Adrenal gland (tissue), 9 donors: ENCODE measurements at regions not wholly inside any gene's neighbourhood (a gene's known extent, or its start where the extent isn't known, plus 50 kb on each side); places are given as distances from the start of the nearest gene placed in this dataset.

Experiments used
- DNase-seq, 7 donors: peaks; one replicate each; pipeline ENCODE4 v3.0.0-alpha.2; 2019 to 2020
- H3K27ac ChIP-seq, 5 donors: fragments of 200-600 bp; sonication (generic) in 4 of 5; 1 replicate in 3 of 5; 2 replicates in 2 of 5; pipeline versions ENCODE4 v1.5.1 to v1.8.0; 2016 to 2020; ENCODE audit warnings: mild to moderate bottlenecking in 1 of 5
- H3K27me3 ChIP-seq: fragments of 200-600 bp; 2 replicates; pipeline ENCODE4 v1.8.0; 2021
- H3K36me3 ChIP-seq, 2 donors: fragments of 200-600 bp; replicated peaks in 1 of 2; 1 replicate in 1 of 2; 2 replicates in 1 of 2; pipeline versions ENCODE4 v1.5.1 to v1.8.0; 2018 to 2022
- H3K4me1 ChIP-seq, 2 donors: fragments of 200-600 bp; replicated peaks in 1 of 2; 1 replicate in 1 of 2; 2 replicates in 1 of 2; pipeline versions ENCODE4 v1.5.1 to v1.8.0; 2018 to 2021
- H3K4me3 ChIP-seq, 4 donors: fragments of 200-600 bp; sonication (generic) in 3 of 4; one replicate each; pipeline ENCODE4 v1.5.1; 2016 to 2018
- H3K9me3 ChIP-seq, 3 donors: fragments of 200-600 bp; sonication (generic) in 1 of 3; replicated peaks in 1 of 3; 1 replicate in 2 of 3; 2 replicates in 1 of 3; pipeline versions ENCODE4 v1.5.1 to v1.8.0; 2016 to 2021
- CTCF ChIP-seq, 6 experiments: fragments of 450-650 bp in 4 of 6; fragments of 200-600 bp in 2 of 6; sonication (generic) in 1 of 6; IDR thresholded peaks; 1 replicate in 5 of 6; 2 replicates in 1 of 6; pipeline versions ENCODE4 v1.5.1 to v1.8.0; 2016 to 2021; ENCODE audit warnings: antibody characterized with exemption in 6 of 6, mild to moderate bottlenecking in 2 of 6, moderate library complexity in 1 of 6
- POLR2A ChIP-seq, 2 donors: fragments of 450-650 bp; IDR thresholded peaks; one replicate each; pipeline ENCODE4 v1.6.1; 2017; ENCODE audit warnings: antibody characterized with exemption in 2 of 2, mild to moderate bottlenecking in 2 of 2, moderate library complexity in 1 of 2
- WGBS, 4 donors: extraction: QIAGEN DNeasy Blood & Tissue Kit in 2 of 4; methylation state at CpG; one replicate each; pipeline versions ENCODE4 v1.1.5 to v1.1.7; 2013 to 2017; 5-methylcytosine and 5-hydroxymethylcytosine counted together
- intact Hi-C, 2 donors: fragments of 100-400 bp; cut with DNase I; formaldehyde crosslinking; loops; one replicate each; pipeline versions ENCODE4 v1.14.1 to v1.15.0; 2022 to 2023
- donor health status: healthy with polysubstance abuse.
- donor health status: Bipolar disorder and iron deficiency.
- donor health status: DM: yes; HTN: yes; CAD: no.
- donor health status: DM: no; HTN: no; CAD: no.
- donor health status: DM: no; HTN: no; CAD: no.

- 59 to 78% (median 73%) methylated on average over 2 of the region's 2 CpGs for WGBS, 4 donors
Measured at GRCh38 chr2:58921676-58922075, 680.6 kb upstream of the FANCL start.

GRCh38 chr2:58920001-58920400 is 678.9 kb upstream of the FANCL start:
- Histone ChIP-seq H3K27ac (no peak overlapping the region), H3K4me1 (no peaks in the 10 kb centered on the region), H3K9me3 (no peaks in the 10 kb centered on the region), H3K27me3 (no peaks in the 10 kb centered on the region), H3K4me3 (no peak overlapping the region), H3K36me3 (no peaks in the 10 kb centered on the region)
- DNase-seq, result no peak
- TF ChIP-seq POLR2A (IDR thresholded peaks at IDR 0.05) (no peak), CTCF (IDR thresholded peaks at IDR 0.05) (no peak)
- WGBS, 4 donors, result 93 to 100% (median 95%) methylated on average over 2 of the region's 2 CpGs
- intact Hi-C loops, result no loop called here

More at GRCh38 chr2:58921676-58922075, 680.6 kb upstream of the FANCL start:
- no peak overlapping the region for H3K27ac ChIP-seq
- H3K36me3 ChIP-seq, result no peaks in the 10 kb centered on the region
- no peaks in the 10 kb centered on the region for H3K4me1 ChIP-seq
- no peak overlapping the region for H3K4me3 ChIP-seq
- intact Hi-C loops, result no loop called here
- no peaks in the 10 kb centered on the region for H3K9me3 ChIP-seq
- H3K27me3 ChIP-seq, result no peaks in the 10 kb centered on the region
- DNase-seq, result no peak
- TF ChIP-seq POLR2A (IDR thresholded peaks at IDR 0.05), result no peak
- TF ChIP-seq CTCF (IDR thresholded peaks at IDR 0.05), result no peak

- WGBS, 4 donors, result 61 to 88% (median 72%) methylated on average over 4 of the region's 4 CpGs
Measured at GRCh38 chr2:58919316-58919715, 678.2 kb upstream of the FANCL start.

GRCh38 chr2:58918141-58918540 is 677.0 kb upstream of the FANCL start:
- no peaks in the 10 kb centered on the region for H3K36me3 ChIP-seq
- intact Hi-C loops, result no loop called here
- H3K4me3 ChIP-seq, result no peak overlapping the region
- no peaks in the 10 kb centered on the region for H3K4me1 ChIP-seq
- H3K27me3 ChIP-seq, result no peaks in the 10 kb centered on the region
- H3K9me3 ChIP-seq, result no peaks in the 10 kb centered on the region
- TF ChIP-seq CTCF (IDR thresholded peaks at IDR 0.05) (no peak), POLR2A (IDR thresholded peaks at IDR 0.05) (no peak)
- no peak for DNase-seq
- no peak overlapping the region for H3K27ac ChIP-seq
- 41 to 81% (median 79%) methylated on average over 2 of the region's 2 CpGs for WGBS, 4 donors

More at GRCh38 chr2:58919316-58919715, 678.2 kb upstream of the FANCL start:
- DNase-seq, result no peak
- no peaks in the 10 kb centered on the region for H3K27me3 ChIP-seq
- no peak overlapping the region for H3K27ac ChIP-seq
- H3K4me1 ChIP-seq, result no peaks in the 10 kb centered on the region
- intact Hi-C loops, result no loop called here
- H3K36me3 ChIP-seq, result no peaks in the 10 kb centered on the region
- no peaks in the 10 kb centered on the region for H3K9me3 ChIP-seq
- H3K4me3 ChIP-seq, result no peak overlapping the region
- no peak for TF ChIP-seq CTCF (IDR thresholded peaks at IDR 0.05)
- TF ChIP-seq POLR2A (IDR thresholded peaks at IDR 0.05), result no peak
